Natural killer cell (primary cell): ENCODE measurements at regions not wholly inside any gene's neighbourhood (a gene's known extent, or its start where the extent isn't known, plus 50 kb on each side); places are given as distances from the start of the nearest gene placed in this dataset.
"Not testable (repeated sequence)": the region's sequence is repeated elsewhere in the genome, so short reads cannot be mapped to it uniquely, and the experiment has no call there.

ENCODE experiments used
- ATAC-seq, 3 donors: fragments of 150-1000 bp in 2 of 3; fragments of 200-7000 bp in 1 of 3; cut with Tn5 transposase; 1 replicate in 1 of 3; 2 replicates in 2 of 3; pipeline ENCODE4 v1.10.0; 2021; ENCODE audit warnings: mild to moderate bottlenecking in 2 of 3, moderate library complexity in 2 of 3
- DNase-seq, 2 donors: peaks; one replicate each; pipeline versions ENCODE4 v3.0.0 to v3.0.0-alpha.2; 2013 to 2021; ENCODE audit warnings: mixed read lengths in 1 of 2
- H3K27ac ChIP-seq: one replicate; pipeline ENCODE4 v1.5.1; 2013; ENCODE audit warnings: mild to moderate bottlenecking, low read length
- H3K27me3 ChIP-seq: one replicate; pipeline ENCODE4 v1.6.1; 2013; ENCODE audit warnings: low read length; ENCODE audit not compliant: control insufficient read depth, insufficient read depth
- H3K36me3 ChIP-seq: one replicate; pipeline ENCODE4 v1.6.1; 2013; ENCODE audit warnings: low read length; ENCODE audit not compliant: control insufficient read depth, insufficient read depth
- H3K4me1 ChIP-seq: one replicate; pipeline ENCODE4 v1.6.1; 2013; ENCODE audit warnings: low read length; ENCODE audit not compliant: control insufficient read depth, insufficient read depth
- H3K4me3 ChIP-seq: one replicate; pipeline ENCODE4 v1.5.1; 2013; ENCODE audit warnings: low read length
- H3K9me3 ChIP-seq: one replicate; pipeline ENCODE4 v1.6.1; 2013; ENCODE audit warnings: low read length; ENCODE audit not compliant: control insufficient read depth, insufficient read depth
- H3K27ac Mint-ChIP-seq, 2 donors: one replicate each; pipeline ENCODE4 v1.8.0; 2022; ENCODE audit warnings: mild to moderate bottlenecking in 2 of 2, mixed read lengths in 2 of 2, moderate library complexity in 1 of 2
- H3K27me3 Mint-ChIP-seq, 2 donors: one replicate each; pipeline ENCODE4 v1.8.0; 2022; ENCODE audit warnings: low read depth in 2 of 2, mixed read lengths in 2 of 2
- H3K36me3 Mint-ChIP-seq: one replicate; pipeline ENCODE4 v1.8.0; 2022; ENCODE audit warnings: mixed read lengths
- H3K4me1 Mint-ChIP-seq, 2 donors: one replicate each; pipeline ENCODE4 v1.8.0; 2022; ENCODE audit warnings: mixed read lengths in 2 of 2
- H3K4me3 Mint-ChIP-seq: one replicate; pipeline ENCODE4 v1.8.0; 2022; ENCODE audit warnings: mild to moderate bottlenecking, moderate library complexity, mixed read lengths
- H3K9me3 Mint-ChIP-seq, 2 donors: one replicate each; pipeline ENCODE4 v1.8.0; 2022; ENCODE audit warnings: mixed read lengths in 2 of 2
- CTCF ChIP-seq: fragments of 200-600 bp; IDR thresholded peaks from one replicate; pipeline ENCODE4 v1.8.0; 2022; ENCODE audit warnings: antibody characterized with exemption
- WGBS: methylation state at CpG from one replicate; pipeline ENCODE4 v1.1.7; 2013; ENCODE audit warnings: missing lambda C conversion rate; ENCODE audit not compliant: insufficient coverage; 5-methylcytosine and 5-hydroxymethylcytosine counted together
- intact Hi-C: fragments of 100-400 bp; cut with micrococcal nuclease; formaldehyde crosslinking; loops from one replicate; pipeline ENCODE4 v1.14.2; 2022

GRCh38 chr6:153334121-153334520, 203.0 kb upstream of the RGS17 start:
- intact Hi-C loops, result no loop called here
- H3K4me3 ChIP-seq, result no peak overlapping the region
- H3K4me1 Mint-ChIP-seq, result no peaks in the 10 kb centered on the region
- no peak for ATAC-seq
- no peaks in the 10 kb centered on the region for H3K9me3 ChIP-seq
- H3K4me1 ChIP-seq, result no peaks in the 10 kb centered on the region
- no peaks in the 10 kb centered on the region for H3K36me3 ChIP-seq
- H3K27me3 Mint-ChIP-seq, result no peaks in the 10 kb centered on the region
- no peaks in the 10 kb centered on the region for H3K27me3 ChIP-seq
- TF ChIP-seq CTCF, result no peak
- H3K36me3 Mint-ChIP-seq, result no peaks in the 10 kb centered on the region
- H3K27ac Mint-ChIP-seq, result no peak overlapping the region
- peaks cover 0 to 2% of the 10 kb centered on the region in 2 donors for H3K9me3 Mint-ChIP-seq
- no peak overlapping the region for H3K27ac ChIP-seq
- DNase-seq, result no peak
- no peak overlapping the region for H3K4me3 Mint-ChIP-seq

- H3K36me3 ChIP-seq, H3K4me3 ChIP-seq, intact Hi-C loops, H3K27ac Mint-ChIP-seq, H3K27me3 Mint-ChIP-seq, H3K27ac ChIP-seq, H3K4me3 Mint-ChIP-seq, H3K36me3 Mint-ChIP-seq, H3K27me3 ChIP-seq, H3K9me3 ChIP-seq, H3K9me3 Mint-ChIP-seq, H3K4me1 ChIP-seq, ATAC-seq, DNase-seq, H3K4me1 Mint-ChIP-seq: not testable (repeated sequence)
Observed at GRCh38 chr6:153331221-153331620, 200.1 kb upstream of the RGS17 start.

GRCh38 chr6:153328194-153328593, 197.1 kb upstream of the RGS17 start:
- H3K36me3 ChIP-seq, result no peaks in the 10 kb centered on the region
- Mint-ChIP-seq H3K36me3 (no peaks in the 10 kb centered on the region), H3K27ac (no peak overlapping the region), H3K4me1 (no peaks in the 10 kb centered on the region), H3K4me3 (no peak overlapping the region), H3K27me3 (no peaks in the 10 kb centered on the region), H3K9me3 (peaks cover 0 to 2% of the 10 kb centered on the region in 2 donors)
- no peak overlapping the region for H3K4me3 ChIP-seq
- DNase-seq, result no peak
- 95% methylated on average over 5 of the region's 5 CpGs for WGBS
- TF ChIP-seq CTCF, result no peak
- H3K9me3 ChIP-seq, result no peaks in the 10 kb centered on the region
- H3K4me1 ChIP-seq, result no peaks in the 10 kb centered on the region
- no peaks in the 10 kb centered on the region for H3K27me3 ChIP-seq
- H3K27ac ChIP-seq, result no peak overlapping the region
- intact Hi-C loops, result no loop called here
- no peak for ATAC-seq

GRCh38 chr6:153325661-153326060, 194.6 kb upstream of the RGS17 start:
- ATAC-seq (no peak), DNase-seq (no peak)
- H3K27me3 ChIP-seq, result no peaks in the 10 kb centered on the region
- no peaks in the 10 kb centered on the region for H3K4me1 Mint-ChIP-seq
- no peaks in the 10 kb centered on the region for H3K4me1 ChIP-seq
- H3K4me3 Mint-ChIP-seq, result no peak overlapping the region
- WGBS, result no CpG with 5 or more reads among the region's 1 CpG
- intact Hi-C loops, result no loop called here
- no peak overlapping the region for H3K27ac Mint-ChIP-seq
- H3K9me3 Mint-ChIP-seq, result no peaks in the 10 kb centered on the region
- no peaks in the 10 kb centered on the region for H3K27me3 Mint-ChIP-seq
- H3K4me3 ChIP-seq, result no peak overlapping the region
- TF ChIP-seq CTCF, result no peak
- H3K36me3 ChIP-seq, result no peaks in the 10 kb centered on the region
- H3K9me3 ChIP-seq, result no peaks in the 10 kb centered on the region
- H3K27ac ChIP-seq, result no peak overlapping the region
- H3K36me3 Mint-ChIP-seq, result no peaks in the 10 kb centered on the region
